ENCODE measurements at regions not wholly inside any gene's neighbourhood (a gene's known extent, or its start where the extent isn't known, plus 50 kb on each side); places are given as distances from the start of the nearest gene placed in this dataset.

GRCh38 chr3:13171704-13172643 lies 98.7 kb upstream of the IQSEC1 start:
- H3K4me3 ChIP-seq (ENCODE audit: low read depth, low read length): no peak overlapping the region
- no peak for TF ChIP-seq CTCF (IDR thresholded peaks at IDR 0.05; ENCODE audit: control insufficient read depth, extremely low read depth, insufficient read depth)
- no peak for DNase-seq (ENCODE audit: low read depth)

- no peak overlapping the region for H3K4me3 ChIP-seq (ENCODE audit: low read depth, low read length)
- TF ChIP-seq CTCF (IDR thresholded peaks at IDR 0.05; ENCODE audit: control insufficient read depth, extremely low read depth, insufficient read depth): no peak
- DNase-seq (ENCODE audit: low read depth): no peak
Measured at GRCh38 chr3:13170317-13170716, 97.1 kb upstream of the IQSEC1 start.

DNA sequence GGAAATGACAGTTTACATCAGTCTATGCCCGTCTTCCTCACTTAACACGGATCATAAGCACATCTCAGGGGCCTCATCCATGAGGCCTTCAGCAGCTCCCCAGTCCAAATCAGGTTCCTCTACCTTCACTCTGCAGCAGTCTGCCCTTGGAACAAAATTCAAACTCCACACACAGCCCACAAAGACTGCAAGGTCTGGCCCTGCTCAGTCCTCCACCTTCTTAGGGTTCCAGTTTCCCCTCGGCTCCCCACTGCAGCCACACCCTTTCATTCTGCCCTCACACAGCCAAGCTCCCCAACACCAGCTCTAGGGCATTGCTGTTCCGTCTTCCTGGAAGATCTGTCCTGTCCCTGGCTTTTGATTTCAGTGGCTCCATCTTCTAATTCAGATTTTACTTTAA lies 95.2 kb upstream of the IQSEC1 start:
- TF ChIP-seq CTCF (IDR thresholded peaks at IDR 0.05; ENCODE audit: control insufficient read depth, extremely low read depth, insufficient read depth): no peak
- no peak for DNase-seq (ENCODE audit: low read depth)

GRCh38 chr3:13167829-13168228 lies 94.6 kb upstream of the IQSEC1 start:
- H3K4me3 ChIP-seq (ENCODE audit: low read depth, low read length): no peak overlapping the region
- no peak for TF ChIP-seq CTCF (IDR thresholded peaks at IDR 0.05; ENCODE audit: control insufficient read depth, extremely low read depth, insufficient read depth)
- no peak for DNase-seq (ENCODE audit: low read depth)

More for the DNA sequence above, 95.2 kb upstream of the IQSEC1 start:
- H3K4me3 ChIP-seq (ENCODE audit: low read depth, low read length): no peak overlapping the region

DNA sequence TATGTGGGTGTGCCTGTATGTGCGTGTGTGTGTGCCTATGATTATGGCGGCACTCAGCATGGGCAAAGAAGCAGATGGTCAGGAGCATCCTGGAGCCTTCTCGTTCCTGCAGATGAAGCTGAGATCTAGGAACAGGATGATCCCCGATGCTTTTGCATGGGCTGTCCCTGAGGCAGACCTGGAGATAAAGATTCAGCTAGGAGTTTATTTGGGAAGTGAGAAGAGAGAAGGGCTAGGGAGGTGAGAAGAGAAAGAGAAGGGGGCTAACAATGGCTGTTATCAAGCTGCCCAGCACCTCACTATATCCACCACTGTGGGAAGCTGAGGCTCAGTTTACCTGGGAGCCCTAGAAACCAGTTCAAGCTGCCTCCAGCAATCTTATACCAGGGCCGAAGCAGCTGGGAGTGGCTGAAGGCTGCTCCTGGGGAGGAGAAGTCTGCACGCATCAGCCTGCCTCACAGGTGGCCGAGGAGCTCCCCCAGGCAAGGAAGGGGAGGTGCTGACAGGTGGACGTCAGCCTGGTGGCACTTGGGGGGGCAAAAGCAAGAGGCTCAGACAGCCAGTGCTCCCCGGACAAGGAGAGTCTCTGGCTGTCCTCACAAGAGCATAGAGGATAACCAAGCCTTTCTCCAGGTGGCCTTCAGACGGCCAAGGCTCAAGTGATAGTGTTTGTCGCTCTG lies 94.0 kb upstream of the IQSEC1 start:
- TF ChIP-seq CTCF (IDR thresholded peaks at IDR 0.05; ENCODE audit: control insufficient read depth, extremely low read depth, insufficient read depth): no peak
- no peak for DNase-seq (ENCODE audit: low read depth)
- no peak overlapping the region for H3K4me3 ChIP-seq (ENCODE audit: low read depth, low read length)

DNA sequence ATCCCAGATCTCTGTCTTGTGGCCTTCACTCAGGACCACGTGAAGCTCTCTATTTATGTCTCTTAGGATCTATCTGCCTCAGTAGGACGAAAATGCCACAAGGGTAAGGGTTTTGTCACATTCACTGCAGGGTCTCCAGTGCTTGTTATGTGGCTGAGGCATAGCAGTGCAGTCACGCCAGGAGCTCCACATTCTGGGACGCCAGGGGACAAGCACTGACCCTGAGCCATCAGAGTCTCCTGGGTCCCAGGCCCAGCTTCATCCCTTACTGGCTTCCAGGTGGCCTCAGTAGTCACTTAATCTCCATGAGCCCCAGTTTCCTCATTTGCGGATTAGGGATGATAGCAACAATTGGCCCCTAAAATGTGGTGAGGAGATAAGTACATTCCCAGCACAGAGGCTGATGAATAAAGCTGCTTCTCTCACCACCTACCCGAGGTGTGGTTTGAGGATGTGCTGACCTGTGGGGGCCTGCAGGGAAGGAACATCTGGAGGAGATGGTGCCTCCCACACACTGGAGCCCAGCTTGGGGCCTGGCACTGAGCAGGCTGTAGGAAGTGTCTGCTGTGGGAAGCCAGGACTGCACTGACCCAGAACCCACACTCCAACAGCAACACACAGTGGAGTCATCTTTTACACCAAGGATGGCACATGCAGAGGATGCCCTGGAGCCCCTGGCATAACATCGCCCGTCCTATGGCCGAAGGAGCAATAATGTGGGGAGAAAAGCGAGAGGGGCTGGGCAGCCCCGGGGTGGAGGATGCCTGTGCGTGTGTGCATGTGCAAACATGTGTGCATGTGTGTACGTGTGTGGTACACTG lies 93.2 kb upstream of the IQSEC1 start:
- no peak overlapping the region for H3K4me3 ChIP-seq (ENCODE audit: low read depth, low read length)
- TF ChIP-seq CTCF (IDR thresholded peaks at IDR 0.05; ENCODE audit: control insufficient read depth, extremely low read depth, insufficient read depth): no peak
- no peak for DNase-seq (ENCODE audit: low read depth)
